ENCODE measurements at regions not wholly inside any gene's neighbourhood (a gene's known extent, or its start where the extent isn't known, plus 50 kb on each side); places are given as distances from the start of the nearest gene placed in this dataset.

GRCh38 chr5:58357799-58358500 is 101.9 kb downstream of the PLK2 start:
- no peak for DNase-seq
- intact Hi-C loops (cut with DNase I): no loop called here

GRCh38 chr5:58357121-58357520 is 102.8 kb downstream of the PLK2 start:
- intact Hi-C loops (cut with DNase I): no loop called here
- DNase-seq: no peak

- DNase-seq: no peak
- intact Hi-C loops (cut with DNase I): no loop called here
Measured at GRCh38 chr5:58356662-58357061, 103.2 kb downstream of the PLK2 start.

- peak in 1 of 10 donors; percentile 78 for DNase-seq
- intact Hi-C loops (cut with DNase I): no loop called here
Measured at GRCh38 chr5:58354827-58355226, 105.1 kb downstream of the PLK2 start.

GRCh38 chr5:58353992-58354391 is 105.9 kb downstream of the PLK2 start:
- intact Hi-C loops (cut with DNase I): no loop called here
- DNase-seq: no peak

GRCh38 chr5:58351190-58351589 is 108.7 kb downstream of the PLK2 start:
- DNase-seq: no peak
- intact Hi-C loops (cut with DNase I): no loop called here

GRCh38 chr5:58348996-58349728 is 110.7 kb downstream of the PLK2 start:
- intact Hi-C loops (cut with DNase I): no loop called here
- DNase-seq: no peak

- intact Hi-C loops (cut with DNase I): no loop called here
- DNase-seq: no peak
Measured at GRCh38 chr5:58346041-58346440, 113.8 kb downstream of the PLK2 start.

- no peak for DNase-seq
- intact Hi-C loops (cut with DNase I): no loop called here
Measured at GRCh38 chr5:58341476-58341875, 118.4 kb downstream of the PLK2 start.

- intact Hi-C loops (cut with DNase I): no loop called here
- no peak for DNase-seq
Measured at GRCh38 chr5:58335518-58335917, 124.4 kb downstream of the PLK2 start.

GRCh38 chr5:58334035-58334434 is 125.9 kb downstream of the PLK2 start:
- no peak for DNase-seq
- intact Hi-C loops (cut with DNase I): no loop called here

- intact Hi-C loops (cut with DNase I): no loop called here
- DNase-seq: no peak
Measured at GRCh38 chr5:58330781-58331180, 129.1 kb downstream of the PLK2 start.

GRCh38 chr5:58327289-58327688 is 132.6 kb downstream of the PLK2 start:
- DNase-seq: no peak
- intact Hi-C loops (cut with DNase I): no loop called here

- DNase-seq: no peak
- intact Hi-C loops (cut with DNase I): no loop called here
Measured at GRCh38 chr5:58326022-58326421, 133.9 kb downstream of the PLK2 start.

GRCh38 chr5:58322453-58322852 is 137.4 kb downstream of the PLK2 start:
- no peak for DNase-seq
- intact Hi-C loops (cut with DNase I): no loop called here

- intact Hi-C loops (cut with DNase I): no loop called here
Measured at GRCh38 chr5:58318468-58318867, 141.4 kb downstream of the PLK2 start.

GRCh38 chr5:58317808-58318207 is 142.1 kb downstream of the PLK2 start:
- no peak for DNase-seq
- intact Hi-C loops (cut with DNase I): no loop called here

More at GRCh38 chr5:58318468-58318867, 141.4 kb downstream of the PLK2 start:
- DNase-seq: no peak

- intact Hi-C loops (cut with DNase I): no loop called here
- DNase-seq: no peak
Measured at GRCh38 chr5:58317009-58317408, 142.9 kb downstream of the PLK2 start.

- no peak for DNase-seq
- intact Hi-C loops (cut with DNase I): no loop called here
Measured at GRCh38 chr5:58315794-58316193, 144.1 kb downstream of the PLK2 start.

GRCh38 chr5:58314356-58315210 is 145.3 kb downstream of the PLK2 start:
- DNase-seq: no peak
- intact Hi-C loops (cut with DNase I): no loop called here

GRCh38 chr5:58312299-58312698 is 147.6 kb downstream of the PLK2 start:
- no peak for DNase-seq
- intact Hi-C loops (cut with DNase I): no loop called here
